ENCODE measurements at regions not wholly inside any gene's neighbourhood (a gene's known extent, or its start where the extent isn't known, plus 50 kb on each side); places are given as distances from the start of the nearest gene placed in this dataset.

DNA sequence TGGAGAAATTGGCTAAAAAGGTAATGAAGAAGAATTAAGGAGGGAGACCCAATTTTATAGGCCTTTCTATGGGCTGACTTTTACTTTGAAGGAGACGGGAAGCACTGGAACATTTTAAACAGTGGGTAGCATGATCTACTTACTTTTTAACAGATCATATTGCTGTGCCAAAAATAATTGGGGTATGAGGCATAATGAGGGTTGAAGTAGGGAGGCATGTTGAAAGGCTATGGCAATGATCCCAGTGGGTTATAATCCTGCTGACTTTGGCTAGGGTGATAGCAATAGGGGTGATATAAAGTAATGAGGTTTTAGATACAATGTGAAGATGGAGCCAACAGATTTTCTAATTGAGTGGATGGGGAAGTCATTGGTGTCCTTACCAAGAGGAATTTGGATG is 73.2 kb downstream of the GPR37 start:
- DNase-seq, result no peak

DNA sequence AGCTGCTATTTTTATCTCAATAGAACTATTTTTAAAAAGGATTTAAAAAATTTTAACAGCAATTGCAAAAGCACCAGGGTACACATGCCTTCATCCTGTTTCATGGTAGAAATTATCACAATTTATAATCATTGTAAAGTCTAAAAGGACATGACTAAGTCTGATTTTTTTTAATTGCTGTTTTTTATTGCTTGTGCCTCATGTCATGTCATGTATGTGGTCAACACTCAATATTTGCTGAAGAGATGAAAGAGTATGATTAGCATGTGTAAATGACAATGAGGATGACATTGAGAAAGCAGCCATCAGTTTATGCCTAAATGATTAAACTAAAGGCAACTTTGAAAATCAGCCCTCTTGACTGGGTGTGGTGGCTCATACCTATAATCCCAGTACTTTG is 74.8 kb downstream of the GPR37 start:
- no peak for DNase-seq

DNA sequence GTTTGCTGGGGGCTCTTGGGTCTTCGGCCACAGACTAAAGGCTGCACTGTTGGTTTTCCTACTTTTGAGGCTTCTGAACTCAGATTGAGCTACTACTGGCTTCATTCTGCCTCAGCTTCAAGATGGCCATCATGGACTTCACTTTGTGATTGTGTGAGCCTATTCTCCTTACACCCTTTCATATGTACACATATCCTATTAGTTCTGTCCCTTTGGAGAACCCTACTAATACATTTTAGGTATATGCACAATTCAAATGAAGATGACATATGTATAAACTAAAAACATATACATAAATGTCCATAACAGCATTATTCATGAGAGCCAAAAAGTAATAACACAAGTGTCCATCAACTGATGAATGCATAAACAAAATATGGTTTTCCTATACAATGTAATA is 75.7 kb downstream of the GPR37 start:
- no peak for DNase-seq

DNA sequence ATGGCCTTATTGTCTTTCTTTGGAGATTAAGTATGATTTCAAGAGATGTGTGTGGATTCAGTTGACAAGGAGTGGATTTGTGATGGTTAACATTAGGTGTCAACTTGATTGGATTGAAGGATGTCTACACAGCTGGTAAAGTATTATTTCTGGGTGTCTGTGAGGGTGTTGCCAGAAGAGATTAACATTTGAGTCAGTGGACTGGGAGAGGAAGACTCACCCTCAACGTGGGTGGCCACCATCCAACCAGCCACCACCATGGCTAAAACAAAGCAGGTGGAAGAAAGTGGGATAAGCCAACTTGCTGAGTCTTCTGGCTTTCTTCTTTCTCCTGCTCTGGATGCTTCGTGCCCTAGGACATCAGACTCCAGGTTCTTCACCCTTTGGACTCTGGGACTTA is 76.1 kb downstream of the GPR37 start:
- no peak for DNase-seq

DNA sequence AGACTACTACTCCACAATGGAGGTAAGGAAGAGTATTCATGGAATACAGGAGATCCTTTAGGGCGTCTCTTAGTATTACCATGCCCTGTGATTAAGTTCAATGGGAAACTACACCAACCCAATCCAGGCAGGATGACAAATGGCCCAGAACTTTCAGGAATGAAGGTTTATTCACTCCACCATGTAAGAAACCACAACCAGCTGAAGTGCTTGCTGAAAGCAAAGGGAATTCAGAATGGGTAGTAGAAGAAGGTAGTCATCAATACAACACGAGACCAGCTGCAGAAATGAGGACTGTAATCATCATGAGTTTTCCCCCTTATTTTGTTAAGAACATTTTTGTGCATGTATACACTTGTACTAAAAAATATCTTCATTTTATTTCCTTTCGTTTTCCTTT is 76.6 kb downstream of the GPR37 start:
- DNase-seq, result no peak

- DNase-seq, result no peak
These were observed 78.9 kb downstream of the GPR37 start for GRCh38 chr7:124686543-124687171.

- DNase-seq, result no peak
These were observed 83.6 kb downstream of the GPR37 start for GRCh38 chr7:124681946-124682345.

- no peak for DNase-seq
These were observed 85.3 kb downstream of the GPR37 start for GRCh38 chr7:124680304-124680703.

GRCh38 chr7:124679586-124680225 is 85.9 kb downstream of the GPR37 start:
- DNase-seq, result no peak

- no peak for DNase-seq
These were observed 86.4 kb downstream of the GPR37 start for GRCh38 chr7:124679146-124679545.

- no peak for DNase-seq
These were observed 91.1 kb downstream of the GPR37 start for GRCh38 chr7:124674451-124674850.

DNA sequence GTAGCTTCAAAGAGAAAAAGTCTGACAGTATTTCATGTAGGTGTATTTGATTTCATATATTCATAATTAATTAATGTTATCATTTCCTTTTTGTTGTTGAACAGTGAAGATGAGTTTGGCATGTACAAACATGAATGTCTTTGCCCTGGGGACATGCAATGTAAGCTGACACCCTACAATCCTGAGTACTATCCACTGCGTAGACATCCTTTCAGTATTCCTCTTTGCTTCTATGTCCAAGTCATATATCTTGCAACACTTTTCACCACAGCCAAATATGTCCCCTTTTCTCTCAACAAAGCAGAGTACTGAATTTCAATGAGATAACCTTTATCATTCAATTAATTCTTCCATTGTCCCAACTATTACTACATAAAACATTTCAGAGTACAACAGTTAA is 93.6 kb downstream of the GPR37 start:
- DNase-seq, result no peak

DNA sequence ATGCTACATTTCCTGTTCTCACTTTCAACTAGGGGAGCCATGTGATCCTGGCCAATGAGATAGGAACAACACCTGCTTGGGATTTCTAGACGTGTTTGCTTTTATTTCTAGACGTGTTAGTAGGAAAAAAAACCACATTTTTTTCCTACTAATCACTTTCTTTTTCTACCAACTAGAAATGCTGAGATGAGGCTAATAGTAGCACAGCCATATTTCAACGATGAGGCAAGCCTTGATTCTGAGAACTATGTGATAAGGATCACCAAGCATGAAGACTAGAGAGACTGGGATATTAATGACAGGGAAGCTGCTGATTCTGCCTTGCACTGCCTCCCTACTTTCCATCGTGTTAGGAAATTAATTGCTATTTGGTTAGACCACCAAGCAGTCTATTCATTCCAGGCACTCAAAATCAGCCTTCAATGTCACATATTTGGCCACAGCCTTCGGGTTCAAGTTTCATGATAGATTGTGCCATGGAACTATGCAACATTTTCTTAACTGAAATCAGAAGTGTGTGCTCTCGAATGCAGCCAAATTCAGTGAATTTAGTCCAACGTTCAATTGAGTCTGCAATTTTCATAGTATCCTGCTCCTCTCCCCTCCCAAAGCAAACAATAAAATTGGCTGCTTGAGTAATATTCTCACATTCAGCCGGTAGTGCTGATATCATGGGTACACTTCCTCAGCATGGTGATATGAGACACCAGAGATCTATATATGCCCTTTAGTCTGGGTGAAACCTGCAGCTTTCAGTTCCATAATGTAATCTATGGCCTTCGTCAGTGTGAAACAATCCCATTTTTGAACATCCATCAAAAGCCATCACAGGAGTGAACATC is 98.1 kb downstream of the GPR37 start:
- DNase-seq, result no peak

DNA sequence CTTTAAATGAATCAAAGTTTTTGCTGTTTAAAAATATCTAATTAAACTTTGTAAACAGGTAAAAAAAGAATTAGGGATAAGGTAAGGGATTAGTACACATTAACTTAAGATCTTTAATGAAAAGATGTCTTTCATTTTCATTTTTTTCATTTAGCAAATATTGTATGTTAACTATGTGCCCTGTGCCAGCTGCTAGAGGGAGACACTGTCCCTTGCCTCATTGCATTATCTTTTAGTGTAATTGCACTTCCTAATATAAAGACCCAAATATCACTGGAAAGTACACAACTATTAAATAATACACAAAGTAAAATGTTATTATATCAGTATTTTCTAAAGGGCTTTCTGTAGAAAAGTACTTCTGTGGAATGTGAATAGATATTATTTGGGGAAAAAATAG is 102.7 kb downstream of the GPR37 start:
- DNase-seq, result no peak

DNA sequence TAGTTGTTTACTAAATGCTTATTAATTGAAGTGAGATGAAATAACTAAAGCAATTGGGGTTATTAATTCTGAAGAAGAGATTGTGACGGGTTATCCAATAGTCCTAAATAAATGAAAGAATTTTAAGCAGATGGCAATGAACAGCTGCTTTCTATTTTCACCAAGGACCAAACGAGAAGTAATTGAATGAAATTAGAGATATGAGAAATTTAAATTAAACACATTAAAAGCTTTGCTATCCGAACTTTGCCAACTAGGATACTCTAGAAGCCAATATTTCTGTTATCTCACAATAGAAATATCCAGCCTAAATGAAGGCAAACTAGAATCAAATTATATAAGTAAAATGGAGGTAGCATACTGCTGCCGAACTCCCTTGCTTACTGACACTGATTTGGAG is 103.2 kb downstream of the GPR37 start:
- no peak for DNase-seq

- DNase-seq, result peak; percentile 18
These were observed 109.6 kb downstream of the GPR37 start for GRCh38 chr7:124655990-124656389.

DNA sequence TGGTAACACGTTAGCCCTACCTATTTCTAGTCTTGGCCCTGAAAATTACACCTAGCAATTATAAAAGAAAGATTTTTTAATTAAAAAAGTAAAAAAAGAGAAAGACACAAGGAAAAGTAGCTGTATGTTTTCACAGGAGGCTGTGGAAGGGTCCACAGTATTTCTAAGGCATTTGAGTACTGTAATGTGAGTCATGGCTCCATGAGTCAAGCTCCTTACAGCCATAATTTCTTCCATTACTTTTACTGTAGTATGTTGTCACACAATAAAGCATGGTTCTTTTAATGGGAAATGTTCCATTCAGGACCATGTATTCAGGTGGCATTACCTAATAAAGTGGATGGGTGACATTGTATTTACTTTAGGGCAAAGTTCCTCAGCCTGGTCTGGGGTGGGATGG is 113.4 kb downstream of the GPR37 start:
- no peak for DNase-seq

DNA sequence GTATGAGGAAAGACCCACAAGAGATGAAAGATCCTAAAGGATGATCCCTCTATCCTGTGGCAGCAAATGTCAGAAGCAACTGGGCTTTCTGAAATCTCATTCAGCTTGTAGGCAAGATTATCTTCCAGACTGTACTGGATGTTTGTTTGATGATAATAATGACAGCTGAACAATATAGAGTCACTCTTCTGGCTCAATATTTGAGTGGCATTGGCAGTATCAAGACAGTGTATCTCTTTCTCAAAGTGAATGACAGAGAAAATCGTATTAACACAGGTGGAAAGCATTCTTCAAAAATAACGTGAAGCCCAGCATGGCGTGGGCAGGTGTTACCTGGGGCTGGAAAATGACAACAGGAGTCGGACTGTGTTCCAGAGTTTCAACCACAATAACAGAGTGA is 114.5 kb downstream of the GPR37 start:
- no peak for DNase-seq

- DNase-seq, result no peak
These were observed 116.1 kb downstream of the GPR37 start for GRCh38 chr7:124649397-124650014.

GRCh38 chr7:124647630-124648306 is 117.8 kb downstream of the GPR37 start:
- no peak for DNase-seq

DNA sequence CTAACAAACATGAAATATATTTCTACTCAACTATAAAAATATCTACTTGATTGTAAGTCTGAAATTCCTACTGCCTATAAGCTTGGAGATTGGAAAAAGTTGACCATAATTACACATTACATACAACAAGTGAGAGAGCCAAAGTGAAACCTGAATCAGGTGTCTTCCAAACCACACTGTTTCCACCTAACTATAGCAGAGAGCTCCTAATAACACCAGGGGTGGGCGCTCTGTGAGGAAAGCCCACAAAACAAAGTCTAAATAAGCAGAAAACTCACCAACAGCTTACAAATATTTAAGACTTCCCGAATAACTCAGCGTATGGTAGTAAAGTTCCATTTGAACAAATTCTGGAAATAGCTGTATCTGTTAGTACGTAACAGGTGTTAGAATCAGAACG is 119.9 kb downstream of the GPR37 start:
- DNase-seq, result no peak

DNA sequence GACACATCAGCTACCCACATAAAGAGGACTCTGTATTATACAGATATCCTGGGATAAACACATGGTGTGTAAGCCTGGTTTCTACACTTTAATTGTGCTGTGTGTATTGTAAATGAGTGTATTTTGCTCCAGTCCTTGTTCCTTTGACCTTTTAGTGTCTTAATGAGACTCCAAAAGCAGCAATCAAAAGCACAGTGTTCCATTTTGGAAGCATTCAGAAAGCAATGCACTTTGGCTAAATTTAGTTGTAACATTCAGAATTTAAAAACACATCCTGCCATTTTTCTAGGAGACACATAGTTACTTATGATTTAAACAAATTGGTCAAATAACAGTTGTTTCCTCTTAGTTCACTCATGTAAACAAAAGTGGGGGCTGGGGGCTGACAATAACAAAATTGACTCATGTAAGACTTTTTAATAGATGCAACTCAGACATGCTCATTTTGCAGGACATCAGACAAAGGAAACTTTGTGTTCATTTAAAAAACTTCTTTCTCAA is 122.2 kb downstream of the GPR37 start:
- DNase-seq, result no peak

DNA sequence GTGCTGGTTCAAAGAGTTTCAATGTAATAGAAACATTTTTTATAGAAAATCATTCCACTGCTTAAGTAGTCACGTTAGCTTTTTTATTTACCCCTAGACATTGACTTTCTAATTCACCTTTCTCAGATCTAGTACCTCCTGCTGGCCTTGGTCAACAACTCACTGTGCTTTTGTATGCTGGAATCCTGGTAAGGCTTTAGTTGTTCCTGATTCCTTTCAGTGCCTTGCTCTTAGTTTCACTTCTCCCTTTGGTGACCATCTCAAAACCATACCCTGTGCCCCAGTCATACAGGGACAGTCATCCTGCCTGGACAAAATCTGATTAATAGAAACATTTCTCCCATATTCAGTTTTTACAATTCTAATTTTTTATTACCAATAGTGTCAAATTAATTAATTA is 130.2 kb downstream of the GPR37 start:
- DNase-seq, result no peak

All from NCI-H510A (cell line).